A549 (cell line): ENCODE measurements at regions not wholly inside any gene's neighbourhood (a gene's known extent, or its start where the extent isn't known, plus 50 kb on each side); places are given as distances from the start of the nearest gene placed in this dataset.

Experiments used
- ATAC-seq, 2 experiments: fragments of 200-7000 bp in 1 of 2; fragments of >200 bp in 1 of 2; cut with Nextera tagmentation in 1 of 2; cut with Tn5 transposase in 1 of 2; 3 replicates each; pipeline versions ENCODE4 v1.8.0 to v1.9.1; 2018 to 2020; ENCODE audit warnings: mild to moderate bottlenecking in 1 of 2, moderate library complexity in 1 of 2
- CTCF ChIA-PET: fragments of 300-600 bp; sonication (Branson Sonifier 250); formaldehyde crosslinking; extraction: SDS; loops from one replicate; lab custom pipeline; 2021; ENCODE audit warnings: antibody characterized with exemption, inconsistent platforms; lab: Yijun Ruan, JAX
- POLR2A ChIA-PET: fragments of 350-600 bp; formaldehyde crosslinking; extraction: SDS; loops from one replicate; lab custom pipeline; 2021; ENCODE audit warnings: antibody characterized with exemption, inconsistent platforms; lab: Yijun Ruan, JAX
- DNase-seq, 2 experiments: peaks; one replicate each; pipeline versions ENCODE4 v3.0.0 to v3.0.0-alpha.2; 2011 to 2016; ENCODE audit warnings: low read depth in 1 of 2, low spot score in 1 of 2
- FAIRE-seq: peaks from 2 replicates; lab custom pipeline; 2011; peaks lifted over from hg19 to GRCh38; lab: Jason Lieb, UNC
- H3K27ac ChIP-seq, 2 experiments: fragments of >200 bp; sonication (Bioruptor Twin); formaldehyde crosslinking; 3 replicates each; pipeline ENCODE4 v1.5.1; 2016 to 2017
- H3K4me1 ChIP-seq: fragments of >200 bp; sonication (Bioruptor Twin); formaldehyde crosslinking; 3 replicates; pipeline ENCODE4 v1.6.1; 2016
- H3K4me2 ChIP-seq: fragments of >200 bp; sonication (Bioruptor Twin); formaldehyde crosslinking; 3 replicates; pipeline ENCODE4 v1.6.1; 2016
- H3K4me3 ChIP-seq: fragments of >200 bp; sonication (Bioruptor Twin); formaldehyde crosslinking; 3 replicates; pipeline ENCODE4 v1.5.1; 2016
- H3K9me3 ChIP-seq: fragments of >200 bp; sonication (Bioruptor Twin); formaldehyde crosslinking; 3 replicates; pipeline ENCODE4 v1.6.1; 2016
- BCL3 ChIP-seq: fragments of >200 bp; sonication (Bioruptor Twin); formaldehyde crosslinking; IDR thresholded peaks from 3 replicates; pipeline ENCODE4 v1.6.1; 2016
- BHLHE40 ChIP-seq: IDR thresholded peaks from 2 replicates; pipeline ENCODE4 v1.6.1; 2012; ENCODE audit warnings: low read depth, low read length, inconsistent platforms
- CBX2 ChIP-seq: fragments of 200-600 bp; sonication (generic); IDR thresholded peaks from 2 replicates; pipeline ENCODE4 v1.6.1; 2016; ENCODE audit warnings: low read depth, mild to moderate bottlenecking, borderline replicate concordance
- CEBPB ChIP-seq, 2 experiments: fragments of >200 bp in 1 of 2; sonication (Bioruptor Twin) in 1 of 2; formaldehyde crosslinking in 1 of 2; IDR thresholded peaks; 2 replicates each; pipeline ENCODE4 v1.6.1; 2012 to 2016
- CHD2 ChIP-seq: fragments of 150-350 bp; IDR thresholded peaks from 2 replicates; pipeline ENCODE4 v1.6.1; 2014; ENCODE audit warnings: low read length; ENCODE audit not compliant: partially characterized antibody
- CHD4 ChIP-seq: fragments of 200-600 bp; sonication (generic); IDR thresholded peaks from 2 replicates; pipeline ENCODE4 v1.6.1; 2016; ENCODE audit warnings: antibody characterized with exemption, mild to moderate bottlenecking, borderline replicate concordance
- EHMT2 ChIP-seq: fragments of 200-600 bp; sonication (generic); IDR thresholded peaks from 2 replicates; pipeline ENCODE4 v1.6.1; 2016; ENCODE audit warnings: antibody characterized with exemption, low read depth, mild to moderate bottlenecking, moderate library complexity
- FOSB ChIP-seq: fragments of 250-450 bp; sonication (Bioruptor Pico); IDR thresholded peaks from 2 replicates; pipeline ENCODE4 v1.5.0; 2020; ENCODE audit warnings: mild to moderate bottlenecking, moderate library complexity
- HEYL ChIP-seq: fragments of 250-450 bp; sonication (Bioruptor Pico); IDR thresholded peaks from 2 replicates; pipeline ENCODE4 v1.8.0; 2021; ENCODE audit warnings: mild to moderate bottlenecking, moderate library complexity
- JUNB ChIP-seq: fragments of >200 bp; sonication (Bioruptor Twin); formaldehyde crosslinking; IDR thresholded peaks from 2 replicates; pipeline ENCODE4 v1.6.1; 2016
- KDM5A ChIP-seq: fragments of 200-600 bp; sonication (generic); IDR thresholded peaks from 2 replicates; pipeline ENCODE4 v1.6.1; 2016; ENCODE audit warnings: antibody characterized with exemption, mild to moderate bottlenecking
- MAX ChIP-seq: IDR thresholded peaks from 2 replicates; pipeline ENCODE4 v1.6.1; 2012
- NPAS2 ChIP-seq: fragments of 250-450 bp; sonication (Bioruptor Pico); IDR thresholded peaks from 2 replicates; pipeline ENCODE4 v1.8.0; 2022; ENCODE audit warnings: mild to moderate bottlenecking, moderate library complexity, borderline replicate concordance
- NR3C1 ChIP-seq: fragments of >200 bp; sonication (Bioruptor Twin); formaldehyde crosslinking; IDR thresholded peaks from 3 replicates; pipeline ENCODE4 v1.6.1; 2017
- POLR2AphosphoS2 ChIP-seq: conservative IDR thresholded peaks from 2 replicates; pipeline ENCODE4 v1.6.1; 2012; ENCODE audit warnings: low read length, improper control_type of control experiment, inconsistent platforms
- RAD21 ChIP-seq, 2 experiments: fragments of >200 bp in 1 of 2; sonication (Bioruptor Twin) in 1 of 2; formaldehyde crosslinking in 1 of 2; IDR thresholded peaks in 1 of 2; conservative IDR thresholded peaks in 1 of 2; 2 replicates in 1 of 2; 3 replicates in 1 of 2; pipeline ENCODE4 v1.6.1; 2012 to 2018; ENCODE audit warnings: inconsistent platforms in 1 of 2
- REST ChIP-seq: fragments of 200-600 bp; sonication (generic); IDR thresholded peaks from 2 replicates; pipeline ENCODE4 v1.6.1; 2016; ENCODE audit warnings: antibody characterized with exemption, mild to moderate bottlenecking, moderate library complexity
- RFX5 ChIP-seq: fragments of 450-650 bp; IDR thresholded peaks from 2 replicates; pipeline ENCODE4 v1.7.1; 2014; ENCODE audit warnings: antibody characterized with exemption, mild to moderate bottlenecking, moderate library complexity
- TFCP2L1 ChIP-seq: fragments of 250-450 bp; sonication (Bioruptor Pico); IDR thresholded peaks from 2 replicates; pipeline ENCODE4 v1.5.0; 2021; ENCODE audit warnings: mild to moderate bottlenecking
- USF2 ChIP-seq: fragments of 450-650 bp; IDR thresholded peaks from 2 replicates; pipeline ENCODE4 v1.6.1; 2014; ENCODE audit warnings: antibody characterized with exemption
- WGBS: methylation state at CpG from one replicate; pipeline ENCODE4 v1.1.6; 2017; ENCODE audit errors: missing lambda C conversion rate; 5-methylcytosine and 5-hydroxymethylcytosine counted together

GRCh38 chr18:66728951-66729350 lies 125.1 kb upstream of the CDH19 start (continued):
- no peak for TF ChIP-seq REST
- no peak for TF ChIP-seq POLR2AphosphoS2
- no peak for TF ChIP-seq BCL3
- no peak for TF ChIP-seq KDM5A

- CTCF ChIA-PET = no interaction called here
- TF ChIP-seq RAD21 (conservative IDR thresholded peaks at IDR 0.05 in 1 of 2, IDR thresholded peaks at IDR 0.05 in 1 of 2) = no peak
- TF ChIP-seq NR3C1 = no peak
- TF ChIP-seq MAX = no peak
- no peak for TF ChIP-seq FOSB
- TF ChIP-seq JUNB = no peak
- no peak for TF ChIP-seq USF2
- TF ChIP-seq BCL3 = no peak
- TF ChIP-seq RFX5 = no peak
- TF ChIP-seq HEYL = no peak
- no peak for FAIRE-seq
- no peaks in the 10 kb centered on the region for H3K4me1 ChIP-seq
- ATAC-seq = no peak
- no peak overlapping the region for H3K27ac ChIP-seq
- no peak for DNase-seq
- H3K4me2 ChIP-seq = no peak overlapping the region
- no peaks in the 10 kb centered on the region for H3K9me3 ChIP-seq
- 89% methylated on average over 1 of the region's 1 CpG for WGBS
- H3K4me3 ChIP-seq = no peak overlapping the region
- POLR2A ChIA-PET = no interaction called here
Measured at GRCh38 chr18:66727991-66728390, 124.1 kb upstream of the CDH19 start.

GRCh38 chr18:66724664-66725356 lies 120.9 kb upstream of the CDH19 start:
- ChIA-PET CTCF (no interaction called here), POLR2A (no interaction called here)
- no peaks in the 10 kb centered on the region for H3K9me3 ChIP-seq
- ATAC-seq (no peak), FAIRE-seq (no peak), DNase-seq (no peak)
- TF ChIP-seq CEBPB (IDR thresholded peaks at IDR 0.05) = no peak
- no peak for TF ChIP-seq FOSB
- TF ChIP-seq BHLHE40 = no peak
- no peak for TF ChIP-seq CHD4
- TF ChIP-seq RAD21 (conservative IDR thresholded peaks at IDR 0.05 in 1 of 2, IDR thresholded peaks at IDR 0.05 in 1 of 2) = no peak
- TF ChIP-seq CBX2 = no peak
- no peak for TF ChIP-seq CHD2
- no peak for TF ChIP-seq NPAS2
- TF ChIP-seq TFCP2L1 (CRISPR knock-in tag) = no peak
- no peak for TF ChIP-seq EHMT2
- no peak overlapping the region for H3K27ac ChIP-seq
- H3K4me3 ChIP-seq = no peak overlapping the region
- no peak overlapping the region for H3K4me2 ChIP-seq
- 48% methylated on average over 4 of the region's 5 CpGs for WGBS
- no peaks in the 10 kb centered on the region for H3K4me1 ChIP-seq
